HG03354 (cell line): ENCODE measurements at regions not wholly inside any gene's neighbourhood (a gene's known extent, or its start where the extent isn't known, plus 50 kb on each side); places are given as distances from the start of the nearest gene placed in this dataset.
A peak's percentile ranks its signal among the peaks of the same experiment; 100 is the strongest.

ENCODE experiments used
- ATAC-seq: cut with Tn5 transposase; IDR thresholded peaks from one replicate; pipeline ENCODE4 v1.9.1; 2021; ENCODE audit warnings: mild to moderate bottlenecking; ENCODE audit not compliant: unreplicated experiment, poor library complexity, severe bottlenecking

DNA sequence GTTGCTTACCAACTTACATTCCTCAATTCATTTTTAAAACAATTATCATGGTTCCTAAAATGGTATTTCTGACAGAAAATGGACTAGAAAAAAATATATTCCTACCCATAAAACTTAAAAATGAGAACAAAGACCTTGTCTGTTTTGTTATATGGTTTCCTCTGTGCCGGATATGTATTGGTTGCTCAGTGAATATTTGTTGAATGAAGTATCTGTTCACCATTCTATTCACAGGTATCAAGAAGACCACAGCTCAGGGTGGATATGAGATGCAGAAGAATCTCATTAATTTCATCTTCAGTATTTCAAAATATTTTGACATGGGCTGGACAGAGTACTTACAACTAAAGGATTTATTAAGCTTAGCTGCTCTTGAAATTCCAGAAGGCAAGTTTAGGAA, 58.1 kb downstream of the TUSC7 start:
- ATAC-seq: no peak

DNA sequence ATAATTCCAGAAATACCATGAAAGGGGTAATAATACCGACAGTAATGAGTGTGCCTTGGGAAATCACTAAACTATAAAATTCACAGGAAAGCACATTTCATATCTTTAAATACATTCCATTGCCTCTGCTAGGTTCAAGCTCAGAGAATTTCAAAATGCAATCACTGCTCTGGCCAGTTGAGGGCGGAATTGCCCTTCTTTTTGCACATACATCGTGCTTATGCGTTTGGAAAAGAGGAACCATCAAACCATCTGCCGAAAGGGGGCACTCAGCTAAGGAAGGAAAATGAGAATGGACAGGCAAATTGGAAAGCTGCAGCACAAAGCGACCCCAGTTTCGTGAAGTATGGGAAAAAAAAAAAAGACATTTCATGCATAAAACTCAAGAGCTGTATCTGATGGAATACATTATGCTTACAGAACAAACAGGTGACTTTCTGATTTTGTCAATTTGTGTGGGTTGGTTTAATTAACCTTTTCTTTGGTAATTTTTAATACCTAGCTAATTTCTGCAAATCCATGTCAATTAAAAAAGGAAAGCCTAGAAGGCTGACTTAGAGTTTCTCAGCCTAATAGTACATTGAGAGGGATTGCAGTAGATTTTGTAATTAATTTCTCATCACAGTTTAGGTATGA, 61.4 kb downstream of the TUSC7 start:
- peak; percentile 99 for ATAC-seq

DNA sequence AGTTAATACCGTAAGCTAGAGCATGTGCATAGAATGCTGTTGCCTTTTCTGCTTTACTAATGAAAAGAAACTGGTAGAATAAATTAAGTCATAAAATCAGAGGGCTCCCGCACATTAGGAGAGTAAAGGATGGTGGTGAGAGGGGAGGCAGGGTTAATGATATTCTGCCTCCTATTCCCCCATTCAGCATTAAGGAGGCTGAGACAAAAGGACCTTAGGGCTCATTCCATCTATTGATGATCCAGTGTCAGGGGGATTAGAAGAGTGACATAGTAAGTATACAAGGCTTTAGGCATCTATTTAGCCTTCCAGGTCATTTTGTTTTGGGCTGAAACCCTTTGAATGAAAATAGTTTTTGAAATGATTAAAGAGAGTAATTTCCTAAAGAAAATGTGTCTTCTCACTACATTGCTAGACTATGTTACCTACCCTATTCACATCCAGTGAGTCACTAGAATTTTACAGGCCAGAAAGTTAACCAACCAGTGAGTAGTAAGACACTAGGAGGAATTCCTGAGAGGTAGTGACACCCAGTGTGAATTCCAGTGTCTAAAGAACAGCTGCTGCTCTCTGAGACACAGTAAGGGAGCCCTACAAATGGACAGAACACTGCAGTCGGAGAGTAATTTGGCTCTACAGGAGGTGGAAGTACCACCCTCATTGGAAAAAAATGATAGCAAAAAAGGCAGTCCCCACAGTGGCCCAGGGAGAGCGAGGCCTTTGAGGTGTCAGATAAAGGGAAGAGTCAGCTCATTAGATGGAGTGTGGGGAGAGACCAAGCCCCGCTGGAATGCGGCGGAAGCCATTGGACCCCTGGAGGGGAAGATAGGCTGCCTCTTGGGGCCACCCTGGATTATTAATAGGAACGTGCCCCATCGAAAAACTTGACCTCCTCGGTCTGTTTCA, 67.6 kb downstream of the TUSC7 start:
- no peak for ATAC-seq

DNA sequence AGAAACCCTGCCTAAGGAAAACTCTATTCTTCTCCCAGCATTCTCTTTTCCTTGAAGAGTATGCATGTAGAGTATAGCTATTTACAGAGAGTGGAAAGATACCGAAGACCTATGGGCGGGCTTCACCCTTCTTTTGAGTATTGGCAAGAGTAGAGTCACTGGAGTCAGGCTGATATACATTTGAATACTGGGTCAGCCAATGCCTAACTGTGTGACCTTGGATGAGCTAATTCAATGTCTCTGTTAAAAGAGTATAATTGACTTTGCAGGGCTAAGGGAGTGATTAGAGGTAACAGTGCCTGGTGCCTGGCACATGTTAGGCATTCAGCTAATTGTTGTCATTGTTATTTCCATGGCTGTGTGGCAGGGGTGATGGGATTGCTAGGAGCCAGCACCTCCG, 75.6 kb downstream of the TUSC7 start:
- ATAC-seq: no peak

GRCh38 chr3:116802651-116803050, 93.1 kb downstream of the TUSC7 start:
- no peak for ATAC-seq

GRCh38 chr3:116806351-116806750, 96.8 kb downstream of the TUSC7 start:
- ATAC-seq: no peak

DNA sequence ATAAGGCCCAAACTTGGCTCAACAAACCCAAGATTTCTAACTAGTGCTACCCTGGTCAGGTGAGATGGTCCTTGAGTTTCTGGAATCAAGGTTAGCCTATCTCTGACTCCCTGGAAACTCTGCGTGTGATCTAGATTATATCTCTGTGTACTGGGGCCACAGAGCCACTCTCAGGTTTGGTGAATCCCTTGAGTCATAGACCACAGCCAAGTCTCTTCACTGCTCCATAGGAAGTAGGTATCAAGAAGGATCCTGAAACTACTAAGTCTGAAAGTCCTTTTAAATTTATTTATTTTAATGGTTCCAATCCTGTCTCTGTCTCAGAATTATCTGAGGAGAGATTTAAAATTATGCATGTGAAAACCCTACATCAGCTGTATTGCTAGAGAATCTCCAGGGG, 99.1 kb downstream of the TUSC7 start:
- ATAC-seq: no peak

DNA sequence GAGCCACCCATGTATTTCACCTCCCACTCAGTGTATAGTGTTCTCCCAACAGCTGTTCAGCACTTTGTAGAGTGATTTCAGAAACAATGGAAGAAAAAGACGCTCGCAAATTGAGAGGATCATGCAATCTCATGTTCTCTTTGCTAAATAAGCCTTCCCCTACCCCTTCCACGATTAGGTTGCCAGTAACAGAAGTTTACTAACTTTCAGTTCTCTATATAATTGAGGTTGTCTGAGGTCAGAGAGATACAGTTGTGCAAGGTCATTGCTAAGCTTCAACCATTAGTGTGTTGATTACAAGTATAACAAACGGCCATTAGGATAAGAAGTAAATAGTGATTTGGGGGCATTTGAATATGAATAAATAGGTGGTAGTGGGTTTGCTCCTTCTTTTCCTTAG, 99.6 kb downstream of the TUSC7 start:
- no peak for ATAC-seq

GRCh38 chr3:116811754-116812153, 102.2 kb downstream of the TUSC7 start:
- ATAC-seq: no peak

DNA sequence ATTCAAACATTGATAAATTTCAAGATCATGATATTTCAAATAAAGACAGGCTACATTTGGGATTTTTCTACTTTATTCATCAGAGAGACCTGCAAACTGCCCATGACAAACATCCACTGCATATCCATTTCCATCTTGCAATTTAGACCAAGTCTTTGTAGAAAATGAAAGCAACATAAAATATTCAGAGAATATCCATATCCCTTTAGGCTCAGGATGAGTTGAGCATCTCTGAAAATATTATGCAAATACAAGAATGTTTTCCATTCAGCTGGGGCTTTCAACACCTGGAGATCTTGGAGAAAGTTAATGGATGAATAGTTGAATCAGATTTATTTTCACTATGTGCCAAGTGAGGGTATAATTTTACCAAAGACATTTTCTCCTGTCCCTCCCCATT, 103.4 kb downstream of the TUSC7 start:
- no peak for ATAC-seq

- no peak for ATAC-seq
These were observed 105.7 kb downstream of the TUSC7 start for GRCh38 chr3:116815321-116815720.

DNA sequence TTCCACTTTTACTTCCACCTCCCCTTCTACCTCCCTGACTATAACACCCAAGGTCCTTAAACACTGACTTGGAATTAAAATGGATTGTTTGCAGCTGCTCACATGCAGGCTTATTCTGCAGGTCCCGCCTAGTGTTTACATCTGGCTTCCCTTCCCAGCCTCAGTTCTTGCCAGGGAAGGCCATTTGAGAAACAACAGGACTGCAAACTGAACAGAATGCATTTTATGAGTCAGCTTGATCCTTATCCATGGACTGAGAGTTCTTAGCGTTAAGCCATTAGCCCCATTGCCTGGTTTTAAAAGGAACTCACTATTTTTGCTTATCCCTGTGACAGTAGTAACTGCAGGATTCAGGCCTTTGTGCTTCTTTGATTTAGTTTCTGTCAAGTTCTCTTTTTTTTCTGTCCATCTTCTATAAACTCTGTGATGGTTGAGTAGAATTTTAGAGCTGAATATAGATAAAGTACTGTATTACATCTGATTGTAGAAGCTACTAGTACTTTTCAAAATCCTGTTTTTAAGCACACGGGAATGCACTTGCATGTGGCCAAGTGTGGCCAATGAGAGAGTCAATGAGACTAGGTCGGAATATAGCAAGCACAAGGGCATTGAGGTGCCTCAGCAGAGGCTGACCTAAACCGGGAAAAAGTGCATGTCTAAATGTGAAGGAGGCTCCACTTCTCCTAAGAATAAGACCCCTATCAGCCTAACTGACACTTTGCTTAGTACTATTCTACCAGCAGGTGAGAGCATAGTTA, 106.4 kb downstream of the TUSC7 start:
- no peak for ATAC-seq

- no peak for ATAC-seq
These were observed 111.8 kb downstream of the TUSC7 start for GRCh38 chr3:116821371-116821770.

DNA sequence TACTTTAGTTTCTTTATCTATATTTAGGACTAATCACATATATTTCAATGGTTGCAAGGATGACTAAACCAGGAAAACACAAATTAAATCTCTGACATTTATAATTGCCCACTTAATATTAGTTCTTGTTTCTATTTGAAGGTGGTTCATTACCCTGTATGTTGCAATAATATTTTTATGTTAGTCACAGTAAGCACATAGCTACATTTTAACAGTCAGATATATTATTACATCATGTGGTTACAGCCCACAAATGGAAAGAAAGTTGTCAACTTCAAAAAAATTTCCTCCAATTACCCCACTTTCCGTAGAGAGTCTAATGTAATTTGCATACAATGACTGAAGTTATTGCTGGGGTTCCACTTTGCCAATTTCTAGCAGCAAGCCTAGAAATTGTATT, 114.6 kb downstream of the TUSC7 start:
- no peak for ATAC-seq

- ATAC-seq: no peak
These were observed 123.6 kb downstream of the TUSC7 start for GRCh38 chr3:116833202-116833601.

GRCh38 chr3:116834816-116835215, 125.2 kb downstream of the TUSC7 start:
- no peak for ATAC-seq

GRCh38 chr3:116835658-116836057, 126.1 kb downstream of the TUSC7 start:
- ATAC-seq: no peak

DNA sequence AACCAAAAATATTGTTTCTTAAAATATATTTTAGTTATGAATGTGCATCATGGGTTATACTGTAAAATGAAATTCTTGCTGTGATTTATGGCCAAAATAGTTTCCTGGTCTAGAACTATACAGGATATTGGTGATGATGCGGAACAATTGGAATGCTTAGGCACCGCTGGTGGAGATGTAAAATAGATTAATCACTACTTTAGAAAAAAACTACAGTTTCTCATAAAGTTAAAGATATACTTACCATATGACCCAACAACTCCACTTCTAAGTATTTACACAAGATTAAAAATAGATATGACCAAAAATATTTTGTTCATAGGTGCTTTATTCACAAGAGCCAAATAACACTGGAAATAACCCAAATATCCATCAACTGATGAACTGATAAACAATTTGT, 126.7 kb downstream of the TUSC7 start:
- ATAC-seq: no peak

GRCh38 chr3:116837483-116837882, 127.9 kb downstream of the TUSC7 start:
- ATAC-seq: no peak

DNA sequence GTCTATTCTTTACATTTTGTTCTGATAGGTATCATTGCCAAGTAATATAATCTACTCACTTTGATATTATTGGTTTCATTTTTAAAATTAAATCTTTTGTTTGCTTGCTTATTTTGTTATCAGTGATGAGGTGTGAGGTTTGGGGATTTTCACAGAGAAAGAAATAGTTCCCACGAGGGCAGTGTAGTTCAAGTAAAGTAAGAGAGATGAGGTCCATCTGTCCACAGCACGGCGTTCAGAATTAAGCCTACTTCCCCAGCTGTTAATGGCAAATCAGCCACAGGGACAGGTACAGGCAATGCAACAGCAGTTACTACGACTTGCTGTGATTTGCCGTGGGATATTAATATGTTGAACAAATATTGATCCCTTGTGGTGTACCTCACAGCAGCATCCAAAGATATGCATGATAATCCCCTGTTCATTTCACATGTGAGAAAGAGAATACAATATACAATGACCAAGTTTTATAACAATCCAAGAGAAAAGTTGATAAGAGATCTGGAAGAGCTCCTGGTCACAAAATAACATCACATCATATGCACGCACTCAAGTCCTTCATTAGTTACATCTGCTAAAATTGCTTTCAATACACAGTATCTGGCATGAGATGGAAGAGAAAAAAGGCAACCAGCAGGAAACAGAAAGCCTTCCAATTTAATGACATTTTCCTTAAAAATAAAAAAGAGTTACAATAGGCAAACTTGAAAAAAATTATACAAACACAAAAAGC, 131.6 kb downstream of the TUSC7 start:
- ATAC-seq: no peak
